ENCODE measurements at regions not wholly inside any gene's neighbourhood (a gene's known extent, or its start where the extent isn't known, plus 50 kb on each side); places are given as distances from the start of the nearest gene placed in this dataset.
A peak's percentile ranks its signal among the peaks of the same experiment; 100 is the strongest.
"Not testable (repeated sequence)": the region's sequence is repeated elsewhere in the genome, so short reads cannot be mapped to it uniquely, and the experiment has no call there.

DNA sequence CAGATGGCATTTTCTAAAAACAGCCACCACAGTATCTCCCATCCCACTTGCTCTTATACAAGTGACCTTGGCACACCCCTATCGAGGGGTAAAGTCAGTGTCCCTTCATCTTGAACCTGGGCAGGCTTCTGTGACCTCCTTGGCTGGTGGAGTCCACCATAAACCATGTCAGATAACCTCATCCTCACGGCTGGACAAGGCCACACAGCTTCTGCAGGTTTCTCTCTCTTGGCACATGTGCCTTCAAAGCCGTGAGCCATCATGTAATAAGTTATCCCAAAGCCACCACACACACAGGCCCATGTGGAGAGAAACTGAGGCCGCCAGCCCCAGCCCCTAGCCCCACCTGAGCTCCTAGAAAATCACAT lies 105.4 kb downstream of the SNX5 start:
- no peaks in the 10 kb centered on the region for H3K9me3 Mint-ChIP-seq
- no peak overlapping the region for H3K27ac Mint-ChIP-seq
- ATAC-seq (no peak), DNase-seq (ENCODE audit: low spot score in 2 of 2) (no peak)
- H3K36me3 Mint-ChIP-seq = no peaks in the 10 kb centered on the region

DNA sequence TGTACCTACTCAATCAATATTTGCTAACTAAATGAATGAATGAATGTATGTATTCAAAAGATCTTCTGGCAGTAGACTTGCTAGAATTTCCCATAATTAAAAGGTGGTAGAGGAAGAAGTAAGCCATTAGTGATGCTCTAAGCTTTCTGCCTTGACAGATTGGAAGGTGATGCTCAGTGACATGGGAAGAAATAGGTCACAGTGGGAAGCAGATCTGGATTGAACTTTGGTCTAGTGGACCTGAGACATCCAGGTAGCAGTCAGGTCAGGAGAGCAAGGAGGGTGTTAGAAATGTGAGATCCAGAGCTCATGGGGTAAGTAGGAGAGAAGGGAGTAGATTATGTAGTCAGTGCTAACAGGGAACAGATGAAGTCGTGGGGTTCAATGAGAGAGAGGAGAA lies 106.4 kb downstream of the SNX5 start:
- Mint-ChIP-seq H3K9me3 (no peaks in the 10 kb centered on the region), H3K27ac (peak overlapping the region in 1 of 2 donors; percentile 1), H3K36me3 (no peaks in the 10 kb centered on the region)
- DNase-seq (ENCODE audit: low spot score in 2 of 2) (no peak), ATAC-seq (no peak)

DNA sequence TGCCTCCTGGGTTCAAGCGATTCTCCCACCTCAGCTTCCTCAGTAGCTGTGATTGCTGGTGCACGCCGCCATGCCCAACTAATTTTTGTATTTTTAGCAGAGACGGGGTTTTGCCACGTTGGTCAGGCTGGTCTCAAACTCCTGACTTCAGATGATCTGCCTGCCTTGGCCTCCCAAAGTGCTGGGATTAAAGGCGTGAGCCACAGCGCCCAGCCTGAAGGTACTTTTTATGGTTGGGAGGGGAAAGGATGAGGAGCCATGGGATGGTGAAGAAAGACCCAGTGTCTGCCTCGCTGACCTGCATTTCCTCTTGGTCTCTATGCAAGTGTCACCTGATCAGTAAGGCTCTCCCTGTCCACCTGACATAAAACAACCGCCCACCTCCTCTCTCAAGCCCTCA lies 107.0 kb downstream of the SNX5 start:
- ATAC-seq; H3K27ac Mint-ChIP-seq; H3K9me3 Mint-ChIP-seq; DNase-seq (ENCODE audit: low spot score in 2 of 2); H3K36me3 Mint-ChIP-seq: not testable (repeated sequence)

DNA sequence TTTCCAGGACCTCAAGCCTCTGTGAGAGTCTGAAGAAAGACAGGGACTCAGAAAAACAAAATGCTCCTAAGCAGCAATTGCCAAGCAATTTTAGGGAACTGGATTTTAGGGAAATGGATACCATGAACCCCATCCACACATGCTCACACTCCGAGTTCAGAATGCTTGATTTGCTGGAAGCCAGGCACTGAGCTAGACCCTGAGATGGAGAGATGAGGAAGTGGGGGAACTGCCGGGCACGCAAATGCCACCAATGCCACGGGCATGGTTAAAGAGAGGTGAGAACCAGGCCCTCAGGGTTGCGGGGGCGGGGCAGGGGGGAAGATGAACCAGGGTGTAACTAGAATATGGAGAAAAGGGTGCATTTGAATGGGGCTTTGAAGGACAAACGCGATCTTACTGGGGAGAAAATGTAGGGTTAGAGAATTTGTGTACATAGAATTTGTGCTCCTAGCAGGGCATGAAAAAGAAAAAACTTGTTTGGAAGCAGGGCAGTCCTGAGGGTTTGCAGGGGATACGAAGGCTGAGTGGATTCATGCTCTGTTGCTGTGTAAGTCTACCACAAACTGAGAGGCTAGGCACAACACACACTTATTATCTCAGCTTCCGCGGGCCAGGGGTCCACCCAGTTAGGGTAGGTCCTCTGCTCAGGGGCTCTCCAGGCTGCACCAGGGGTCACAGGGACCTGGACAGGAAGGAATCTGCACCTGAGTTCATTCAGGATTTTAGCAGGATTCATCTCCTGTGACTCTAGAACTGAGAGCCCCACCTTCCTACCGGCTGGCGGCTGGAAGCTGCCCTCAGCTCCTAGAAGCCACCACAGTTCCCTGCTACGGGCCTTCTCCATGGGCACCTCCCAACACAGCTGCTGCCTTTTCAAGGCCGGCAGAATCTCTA lies 108.0 kb downstream of the SNX5 start:
- ATAC-seq (no peak), DNase-seq (ENCODE audit: low spot score in 2 of 2) (no peak)
- no peaks in the 10 kb centered on the region for H3K9me3 Mint-ChIP-seq
- no peaks in the 10 kb centered on the region for H3K36me3 Mint-ChIP-seq
- H3K27ac Mint-ChIP-seq = no peak overlapping the region

DNA sequence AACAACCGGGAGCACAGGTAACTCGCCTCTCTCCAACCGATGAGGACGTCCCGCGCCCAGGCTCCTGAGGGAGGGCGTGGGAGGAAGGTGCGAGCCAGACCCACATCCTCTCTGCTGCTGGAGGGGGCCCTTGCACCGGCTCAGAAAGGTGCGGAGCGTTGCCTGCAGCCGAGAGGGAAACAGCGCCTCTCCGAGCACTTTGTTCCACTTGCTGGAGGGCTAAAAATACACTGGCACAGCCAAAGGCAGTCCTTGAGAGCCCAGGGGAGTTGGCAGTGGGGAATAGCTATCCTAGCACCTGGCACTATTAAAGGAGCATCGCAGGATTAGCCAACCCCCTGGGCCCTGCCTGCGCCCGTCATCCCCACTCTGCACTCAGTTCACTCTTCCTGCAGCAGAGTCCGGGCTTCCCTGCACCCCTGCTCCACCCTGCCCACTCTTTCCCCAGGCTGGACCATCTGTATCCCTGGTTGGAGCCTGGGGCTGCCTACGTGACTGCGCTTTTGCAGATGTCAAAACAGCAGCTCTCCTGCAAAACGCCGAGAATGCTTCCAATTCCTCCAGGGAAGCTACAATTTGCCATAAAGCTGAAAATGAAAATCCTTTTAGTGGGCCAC lies 108.9 kb downstream of the SNX5 start:
- peak; percentile 58 to 61 for ATAC-seq
- H3K36me3 Mint-ChIP-seq = no peaks in the 10 kb centered on the region
- H3K9me3 Mint-ChIP-seq = no peaks in the 10 kb centered on the region
- peak in 1 of 2 donors; percentile 7 for DNase-seq (ENCODE audit: low spot score in 2 of 2)
- H3K27ac Mint-ChIP-seq = no peak overlapping the region

DNA sequence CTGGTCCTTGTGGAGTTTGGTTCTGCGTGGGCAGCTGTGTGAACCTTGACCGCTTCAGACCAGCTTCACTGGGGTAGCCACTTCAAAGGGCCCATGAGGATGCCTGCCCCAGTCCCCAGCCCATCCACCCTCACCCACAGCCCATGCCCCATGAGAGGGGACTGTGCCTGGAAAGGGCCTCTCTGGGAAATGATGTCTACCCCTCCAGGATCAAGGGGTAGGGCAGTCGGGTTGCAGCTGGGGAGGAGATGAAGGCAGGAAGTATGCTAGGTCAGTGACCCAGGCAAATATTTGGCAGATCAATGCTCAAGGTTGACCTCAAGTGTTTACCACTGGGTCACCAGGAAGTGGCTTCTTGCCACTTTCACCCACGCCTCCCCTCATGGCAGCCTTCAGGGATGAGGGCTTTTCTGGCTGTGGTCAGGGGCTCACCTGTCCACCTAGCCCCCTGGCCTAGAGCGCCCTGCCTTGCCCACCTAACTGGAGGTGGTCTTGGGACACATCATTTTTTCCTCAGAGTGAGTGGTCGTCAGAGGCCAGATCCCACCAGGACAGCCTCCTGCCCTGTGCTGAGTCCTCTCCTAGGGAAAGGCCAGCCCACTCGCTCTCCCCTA lies 109.5 kb downstream of the SNX5 start:
- Mint-ChIP-seq H3K9me3 (no peaks in the 10 kb centered on the region), H3K27ac (no peak overlapping the region), H3K36me3 (no peaks in the 10 kb centered on the region)
- ATAC-seq (peak in 1 of 2 donors; percentile 31), DNase-seq (ENCODE audit: low spot score in 2 of 2) (no peak)

DNA sequence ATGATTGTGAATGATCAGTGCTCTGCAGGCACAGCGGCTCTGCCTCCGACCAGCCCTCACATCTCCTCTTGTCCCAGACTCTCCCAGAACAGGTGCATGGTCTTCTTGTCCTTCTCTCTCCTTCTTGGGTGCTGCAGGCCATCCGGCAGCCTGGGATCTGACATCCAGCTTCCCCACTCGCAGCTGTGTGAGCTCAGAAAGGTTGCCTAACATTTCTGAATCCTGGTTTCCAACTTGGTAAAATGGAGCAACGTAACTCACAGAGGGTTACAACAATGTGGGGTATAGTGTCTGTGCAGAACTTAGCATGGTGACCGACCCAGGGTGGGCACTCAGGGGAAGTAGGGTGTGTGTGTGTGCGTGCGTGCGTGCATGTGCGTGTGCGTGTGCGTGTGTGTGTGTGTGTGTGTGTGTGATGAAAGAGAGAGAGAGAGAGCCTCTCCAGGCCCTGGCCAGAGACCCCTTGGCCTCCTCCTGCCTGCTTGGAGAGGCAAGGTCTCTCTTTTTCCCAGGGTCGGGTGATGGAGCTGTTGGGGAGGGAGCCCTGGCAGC lies 110.1 kb downstream of the SNX5 start:
- no peak for ATAC-seq
- no peaks in the 10 kb centered on the region for H3K36me3 Mint-ChIP-seq
- no peak overlapping the region for H3K27ac Mint-ChIP-seq
- no peaks in the 10 kb centered on the region for H3K9me3 Mint-ChIP-seq
- DNase-seq (ENCODE audit: low spot score in 2 of 2) = no peak

DNA sequence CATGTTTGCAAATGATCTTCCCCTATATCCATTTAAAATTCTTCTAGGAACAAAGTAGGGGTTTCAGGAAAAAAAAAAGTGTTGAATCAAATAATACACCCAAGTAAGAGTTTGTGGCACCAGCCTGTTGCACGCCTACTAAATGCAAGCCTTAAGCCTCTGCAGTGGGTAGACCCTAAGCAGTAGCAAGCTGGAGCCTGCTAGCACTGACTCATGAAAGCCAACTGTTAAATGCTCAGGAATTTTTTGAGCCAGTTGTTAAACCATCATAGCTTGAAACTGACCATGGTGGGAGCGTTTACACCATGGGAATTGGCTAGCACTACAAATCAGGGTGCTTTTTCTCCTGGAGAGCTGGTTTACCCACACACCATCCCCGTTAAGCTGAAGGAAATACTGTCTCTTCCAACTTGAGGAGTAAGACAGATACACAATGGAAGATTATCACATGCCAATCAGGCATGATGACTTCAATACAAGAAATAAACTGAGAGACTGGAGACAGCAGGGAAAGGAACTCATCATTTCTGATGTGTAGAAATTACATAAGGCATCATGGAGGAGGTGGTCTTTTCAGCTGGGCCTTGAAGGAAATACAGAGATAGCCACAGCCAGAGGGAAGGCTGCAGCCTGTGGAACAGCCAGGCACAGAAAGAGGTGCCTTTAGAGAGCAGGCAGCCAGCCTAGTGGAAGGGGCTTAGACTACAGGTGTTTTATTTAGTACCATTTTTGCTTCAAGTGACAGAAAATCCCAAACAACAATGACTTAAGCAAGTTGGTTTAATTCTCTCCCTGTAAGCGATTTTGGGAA lies 110.8 kb downstream of the SNX5 start:
- DNase-seq (ENCODE audit: low spot score in 2 of 2) = no peak
- no peak overlapping the region for H3K27ac Mint-ChIP-seq
- ATAC-seq = no peak
- no peaks in the 10 kb centered on the region for H3K36me3 Mint-ChIP-seq
- no peaks in the 10 kb centered on the region for H3K9me3 Mint-ChIP-seq

DNA sequence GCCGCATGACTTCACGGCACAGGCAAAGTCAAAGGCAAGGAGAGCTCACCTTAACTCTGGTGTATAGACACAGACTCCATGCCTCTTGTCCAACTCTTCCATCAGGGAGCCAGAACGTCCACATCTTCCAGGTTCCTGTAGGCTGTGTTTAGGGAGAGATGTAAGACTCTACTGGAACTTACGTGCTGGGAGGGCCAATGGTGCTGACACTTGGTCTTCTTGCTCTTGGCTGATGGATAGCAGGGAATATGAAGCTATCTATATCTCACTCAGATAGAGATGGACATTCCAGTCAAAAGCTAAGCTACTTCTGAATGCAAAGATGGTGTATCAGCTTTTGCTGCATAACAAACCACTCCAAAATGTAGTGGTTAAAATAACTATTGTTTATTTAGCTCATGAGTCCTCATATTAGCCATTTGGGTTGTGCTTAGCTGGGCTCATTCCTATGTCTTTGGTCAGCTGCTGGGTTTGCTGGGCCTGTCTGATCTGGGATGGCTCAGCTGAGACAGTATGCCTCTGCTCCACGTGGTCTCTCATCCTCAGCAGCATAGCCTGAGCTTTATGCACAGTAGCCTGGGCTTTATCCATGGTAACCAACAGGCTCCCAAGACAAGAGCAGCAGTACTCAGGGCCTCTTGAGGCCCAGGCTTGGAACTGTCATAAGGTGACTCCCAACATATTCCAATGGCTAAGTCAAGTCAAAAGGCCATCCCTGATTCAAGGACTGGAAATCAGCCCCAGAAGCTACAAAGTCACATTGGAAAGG lies 111.6 kb downstream of the SNX5 start:
- ATAC-seq (no peak), DNase-seq (ENCODE audit: low spot score in 2 of 2) (no peak)
- H3K9me3 Mint-ChIP-seq = no peaks in the 10 kb centered on the region
- no peak overlapping the region for H3K27ac Mint-ChIP-seq
- H3K36me3 Mint-ChIP-seq = no peaks in the 10 kb centered on the region

DNA sequence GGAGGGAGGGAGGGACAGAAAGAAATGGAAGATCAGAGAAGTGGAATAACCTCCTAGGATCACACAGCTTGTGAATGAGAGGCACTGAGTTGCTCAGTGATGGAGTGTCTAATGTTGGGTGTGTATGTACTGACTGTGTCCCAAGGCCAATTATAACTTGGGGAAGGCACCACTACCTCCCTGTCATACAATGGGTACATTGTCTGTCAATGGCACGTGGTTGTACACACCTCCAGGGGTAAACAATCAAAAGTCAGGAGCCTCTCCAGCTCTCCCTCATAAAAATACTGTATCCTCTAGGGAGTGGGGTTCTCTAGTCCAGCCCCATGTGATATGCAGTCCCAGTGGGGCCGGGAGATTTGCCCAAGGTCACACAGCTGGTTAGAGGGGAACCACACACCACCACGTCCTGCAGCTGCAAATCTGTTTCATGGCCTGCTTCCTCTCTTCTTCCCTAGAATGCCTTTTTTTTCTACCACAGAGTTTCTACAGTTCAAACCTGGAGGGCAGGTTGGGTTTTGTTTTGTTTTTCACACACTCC lies 112.5 kb downstream of the SNX5 start:
- DNase-seq (ENCODE audit: low spot score in 2 of 2) = no peak

DNA sequence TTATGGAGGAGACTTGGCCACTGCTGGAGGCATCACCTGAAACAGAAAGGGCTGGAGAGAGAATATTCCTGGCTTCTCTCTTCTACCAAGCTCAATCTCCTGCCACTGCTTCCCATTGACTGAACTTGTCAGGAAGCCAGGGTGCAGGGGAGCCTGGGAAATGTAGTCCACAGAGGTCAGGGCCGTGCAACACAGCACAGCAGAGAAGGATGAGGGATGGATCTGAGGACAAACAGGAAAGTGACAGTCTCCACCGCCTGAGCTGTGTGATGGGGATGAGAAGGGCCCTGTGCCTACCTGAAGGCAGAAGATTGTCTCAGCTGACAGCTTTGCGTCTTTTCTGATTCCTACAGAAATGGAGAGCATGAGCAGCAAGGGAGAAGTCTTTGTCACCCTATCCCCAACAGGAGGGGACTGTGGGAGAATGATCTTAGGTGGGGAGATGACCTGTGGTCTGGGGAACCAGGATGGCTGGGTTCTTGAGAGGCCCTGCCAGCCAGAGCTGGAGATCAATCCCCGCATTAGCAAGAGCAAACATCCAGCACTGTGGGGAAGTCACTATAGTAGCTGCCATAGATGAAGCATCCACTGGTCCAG lies 114.2 kb downstream of the SNX5 start:
- Mint-ChIP-seq H3K9me3 (no peaks in the 10 kb centered on the region), H3K27ac (no peak overlapping the region), H3K36me3 (no peaks in the 10 kb centered on the region)
- ATAC-seq = no peak
- no peak for DNase-seq (ENCODE audit: low spot score in 2 of 2)

More for the DNA sequence above, 112.5 kb downstream of the SNX5 start:
- ATAC-seq = no peak
- Mint-ChIP-seq H3K27ac (no peak overlapping the region), H3K36me3 (no peaks in the 10 kb centered on the region), H3K9me3 (no peaks in the 10 kb centered on the region)

DNA sequence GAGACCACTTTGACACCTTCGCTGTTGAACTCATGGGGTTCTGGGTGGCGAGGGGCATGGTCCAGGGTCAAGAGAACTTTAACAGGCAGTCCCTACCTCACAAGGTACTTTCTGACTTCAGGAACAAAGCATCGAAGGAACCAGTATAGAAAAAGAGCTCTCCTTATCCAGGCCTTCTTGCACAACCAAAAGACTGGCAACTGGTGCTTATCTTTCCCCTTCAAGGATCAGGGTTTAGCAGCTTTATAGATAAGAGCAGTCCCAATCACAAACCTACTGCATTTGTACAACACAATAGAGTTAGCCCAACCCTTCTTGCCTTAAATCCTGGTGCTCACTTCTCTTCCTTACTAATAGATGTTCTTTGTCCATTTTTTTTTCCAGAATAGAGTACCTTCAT lies 116.3 kb downstream of the SNX5 start:
- Mint-ChIP-seq H3K36me3 (no peaks in the 10 kb centered on the region), H3K27ac (no peak overlapping the region), H3K9me3 (no peaks in the 10 kb centered on the region)
- no peak for DNase-seq (ENCODE audit: low spot score in 2 of 2)
- ATAC-seq = no peak

DNA sequence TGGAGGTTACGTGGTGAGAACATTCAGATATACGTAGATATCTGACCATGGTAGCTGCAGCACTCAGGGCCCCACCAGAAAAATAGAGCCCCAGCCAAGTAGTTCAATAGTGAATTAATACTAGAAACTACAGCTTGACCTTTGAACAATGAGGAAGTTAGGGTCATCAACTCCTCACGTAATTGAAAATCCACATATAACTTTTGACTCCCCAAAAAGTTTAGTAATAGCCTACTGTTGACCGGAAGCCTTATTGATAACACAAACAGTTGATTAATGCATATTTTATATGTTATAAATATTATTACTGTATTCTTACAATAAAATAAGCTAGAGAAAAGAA lies 117.9 kb downstream of the SNX5 start:
- DNase-seq (ENCODE audit: low spot score in 2 of 2) (no peak), ATAC-seq (no peak)
- no peaks in the 10 kb centered on the region for H3K36me3 Mint-ChIP-seq
- no peaks in the 10 kb centered on the region for H3K9me3 Mint-ChIP-seq
- no peak overlapping the region for H3K27ac Mint-ChIP-seq

DNA sequence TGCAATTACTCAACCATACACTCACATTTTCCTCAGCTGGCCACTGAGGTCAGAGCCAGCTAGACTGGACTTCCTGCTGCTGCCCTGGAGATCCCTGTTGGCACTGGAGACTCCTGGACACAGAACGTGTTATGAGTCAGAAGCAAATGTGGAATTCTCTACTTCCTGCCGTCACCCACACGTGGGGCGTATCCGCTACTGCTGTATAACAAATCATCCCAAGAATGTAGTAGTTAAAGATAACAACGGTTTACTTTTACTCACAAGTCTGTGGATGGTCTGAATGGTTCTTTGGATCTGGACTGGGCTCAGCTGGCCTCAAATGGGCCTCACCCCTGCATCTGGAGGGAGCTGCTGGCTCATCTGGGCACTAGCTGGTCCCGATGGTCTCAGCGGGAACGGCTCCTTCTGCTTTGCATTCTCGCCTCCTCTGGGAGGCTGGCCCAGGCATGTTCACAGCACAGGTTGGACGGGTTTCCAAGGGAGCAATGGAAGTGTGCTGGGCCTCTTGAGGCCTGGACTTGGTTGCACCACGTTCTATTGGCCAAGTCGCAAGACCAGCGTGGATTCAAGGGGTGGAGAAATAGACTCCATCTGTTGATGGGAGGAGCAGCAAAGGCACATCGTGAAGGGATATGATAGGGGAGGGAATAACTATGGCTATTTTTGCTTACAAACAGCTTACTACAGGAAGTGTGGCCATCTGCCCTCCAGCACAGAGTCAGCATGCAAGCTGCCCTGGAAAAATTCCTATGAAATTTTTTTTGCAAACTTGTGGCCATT lies 118.5 kb downstream of the SNX5 start:
- H3K27ac Mint-ChIP-seq = no peak overlapping the region
- no peak for ATAC-seq
- H3K36me3 Mint-ChIP-seq = no peaks in the 10 kb centered on the region
- H3K9me3 Mint-ChIP-seq = peaks cover 0 to under 1% of the 10 kb centered on the region in 2 donors
- no peak for DNase-seq (ENCODE audit: low spot score in 2 of 2)

Measured in activated naive CD4-positive, alpha-beta T cell treated with anti-CD3 and anti-CD28 coated beads, Interleukin-2, amount 50 U/mL, for 72 hours (primary cell).